ENCODE measurements at regions not wholly inside any gene's neighbourhood (a gene's known extent, or its start where the extent isn't known, plus 50 kb on each side); places are given as distances from the start of the nearest gene placed in this dataset.

DNA sequence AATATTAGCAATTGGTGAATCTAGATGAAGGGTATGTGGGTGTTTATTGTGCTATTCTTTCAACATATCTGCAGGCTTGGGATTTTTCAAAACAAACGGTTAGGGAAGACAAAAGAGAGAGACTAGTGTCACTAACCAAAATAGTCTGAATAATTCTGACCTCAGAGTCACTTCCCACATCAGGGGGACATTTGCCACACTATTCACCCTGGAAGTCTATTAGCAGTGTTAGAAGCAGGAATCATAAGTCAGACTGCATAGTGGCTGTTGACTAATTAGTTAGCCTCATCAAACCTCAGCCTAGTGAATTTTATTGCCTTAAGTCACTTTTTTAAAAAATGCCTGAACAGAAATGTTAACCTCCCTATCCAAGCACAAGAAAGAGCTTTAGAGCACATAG, 169.2 kb upstream of the RGMB start:
- Mint-ChIP-seq H3K27ac (ENCODE audit: unreplicated experiment) (peak overlapping the region; percentile 86), H3K4me1 (ENCODE audit: unreplicated experiment) (peaks cover 34% of the 10 kb centered on the region), H3K9me3 (ENCODE audit: unreplicated experiment) (peaks cover 15% of the 10 kb centered on the region), H3K27me3 (ENCODE audit: unreplicated experiment) (no peaks in the 10 kb centered on the region), H3K36me3 (ENCODE audit: unreplicated experiment) (no peaks in the 10 kb centered on the region), H3K4me3 (ENCODE audit: unreplicated experiment) (no peak overlapping the region)
- no peak for DNase-seq (ENCODE audit: extremely low spot score, unreplicated experiment)
- TF ChIP-seq, protein P1, sequence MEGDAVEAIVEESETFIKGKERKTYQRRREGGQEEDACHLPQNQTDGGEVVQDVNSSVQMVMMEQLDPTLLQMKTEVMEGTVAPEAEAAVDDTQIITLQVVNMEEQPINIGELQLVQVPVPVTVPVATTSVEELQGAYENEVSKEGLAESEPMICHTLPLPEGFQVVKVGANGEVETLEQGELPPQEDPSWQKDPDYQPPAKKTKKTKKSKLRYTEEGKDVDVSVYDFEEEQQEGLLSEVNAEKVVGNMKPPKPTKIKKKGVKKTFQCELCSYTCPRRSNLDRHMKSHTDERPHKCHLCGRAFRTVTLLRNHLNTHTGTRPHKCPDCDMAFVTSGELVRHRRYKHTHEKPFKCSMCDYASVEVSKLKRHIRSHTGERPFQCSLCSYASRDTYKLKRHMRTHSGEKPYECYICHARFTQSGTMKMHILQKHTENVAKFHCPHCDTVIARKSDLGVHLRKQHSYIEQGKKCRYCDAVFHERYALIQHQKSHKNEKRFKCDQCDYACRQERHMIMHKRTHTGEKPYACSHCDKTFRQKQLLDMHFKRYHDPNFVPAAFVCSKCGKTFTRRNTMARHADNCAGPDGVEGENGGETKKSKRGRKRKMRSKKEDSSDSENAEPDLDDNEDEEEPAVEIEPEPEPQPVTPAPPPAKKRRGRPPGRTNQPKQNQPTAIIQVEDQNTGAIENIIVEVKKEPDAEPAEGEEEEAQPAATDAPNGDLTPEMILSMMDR (IDR thresholded peaks at IDR 0.05) = no peak

DNA sequence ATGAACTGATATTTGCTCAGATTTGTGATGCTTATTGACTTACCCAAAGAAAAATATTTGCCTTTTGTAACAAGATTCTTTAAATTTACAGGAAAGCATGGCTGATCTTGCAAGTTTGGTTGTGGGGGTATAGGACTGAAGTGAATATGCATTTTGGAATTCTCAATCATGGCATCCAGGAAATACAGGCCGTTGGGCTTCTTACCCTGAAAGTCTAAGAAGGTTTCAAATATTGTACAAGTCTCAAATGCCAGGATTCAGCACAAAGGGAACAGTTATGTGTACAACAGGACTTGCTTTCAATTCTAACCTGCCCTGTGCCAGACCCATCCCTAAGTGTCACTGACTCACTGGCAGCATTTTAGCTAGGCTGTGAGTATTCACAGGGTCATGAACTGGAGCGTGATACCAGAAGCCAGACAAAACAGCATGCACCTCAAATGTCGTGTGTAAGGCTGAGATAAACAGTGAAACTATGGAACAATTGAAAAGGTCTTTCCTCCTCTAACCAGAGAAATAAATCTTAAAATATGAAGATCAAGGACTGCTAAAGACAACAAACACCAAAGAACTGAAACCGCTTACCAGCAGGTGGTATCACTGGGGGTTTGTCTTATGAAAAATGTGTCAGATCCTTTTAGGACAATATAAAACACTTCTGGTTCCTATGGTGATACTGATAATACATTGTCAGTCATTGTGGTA, 168.6 kb upstream of the RGMB start:
- H3K27me3 Mint-ChIP-seq (ENCODE audit: unreplicated experiment) = no peaks in the 10 kb centered on the region
- no peak overlapping the region for H3K4me3 Mint-ChIP-seq (ENCODE audit: unreplicated experiment)
- TF ChIP-seq, protein P1 (IDR thresholded peaks at IDR 0.05) = no peak
- DNase-seq (ENCODE audit: extremely low spot score, unreplicated experiment) = no peak
- H3K27ac Mint-ChIP-seq (ENCODE audit: unreplicated experiment) = peak overlapping the region; percentile 86
- H3K36me3 Mint-ChIP-seq (ENCODE audit: unreplicated experiment) = no peaks in the 10 kb centered on the region
- peaks cover 34% of the 10 kb centered on the region for H3K4me1 Mint-ChIP-seq (ENCODE audit: unreplicated experiment)
- peaks cover 13% of the 10 kb centered on the region for H3K9me3 Mint-ChIP-seq (ENCODE audit: unreplicated experiment)

DNA sequence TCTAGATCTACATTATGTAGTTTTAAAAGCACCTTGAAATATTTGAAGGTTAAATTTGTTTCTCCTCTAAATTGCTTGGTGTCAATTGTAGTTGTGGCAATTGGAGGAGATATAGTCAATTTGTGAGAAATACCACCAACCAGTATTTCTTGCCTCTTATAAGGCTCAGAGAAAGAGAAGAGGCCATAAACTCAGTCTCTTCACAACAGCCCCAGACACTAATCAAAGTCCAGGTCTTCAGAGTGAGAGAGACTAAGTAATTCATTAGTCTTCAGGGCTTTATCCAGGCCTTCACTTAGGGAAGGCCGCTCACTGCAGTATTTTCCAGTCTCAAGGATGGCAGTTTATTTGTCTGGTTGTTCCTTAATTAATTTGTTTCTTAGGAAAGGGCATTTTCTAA, 168.0 kb upstream of the RGMB start:
- Mint-ChIP-seq H3K27me3 (ENCODE audit: unreplicated experiment) (no peaks in the 10 kb centered on the region), H3K27ac (ENCODE audit: unreplicated experiment) (peak overlapping the region; percentile 86), H3K4me1 (ENCODE audit: unreplicated experiment) (peaks cover 34% of the 10 kb centered on the region), H3K4me3 (ENCODE audit: unreplicated experiment) (no peak overlapping the region), H3K36me3 (ENCODE audit: unreplicated experiment) (no peaks in the 10 kb centered on the region), H3K9me3 (ENCODE audit: unreplicated experiment) (peaks cover 9% of the 10 kb centered on the region)
- DNase-seq (ENCODE audit: extremely low spot score, unreplicated experiment) = no peak
- TF ChIP-seq, protein P1 (IDR thresholded peaks at IDR 0.05) = no peak

DNA sequence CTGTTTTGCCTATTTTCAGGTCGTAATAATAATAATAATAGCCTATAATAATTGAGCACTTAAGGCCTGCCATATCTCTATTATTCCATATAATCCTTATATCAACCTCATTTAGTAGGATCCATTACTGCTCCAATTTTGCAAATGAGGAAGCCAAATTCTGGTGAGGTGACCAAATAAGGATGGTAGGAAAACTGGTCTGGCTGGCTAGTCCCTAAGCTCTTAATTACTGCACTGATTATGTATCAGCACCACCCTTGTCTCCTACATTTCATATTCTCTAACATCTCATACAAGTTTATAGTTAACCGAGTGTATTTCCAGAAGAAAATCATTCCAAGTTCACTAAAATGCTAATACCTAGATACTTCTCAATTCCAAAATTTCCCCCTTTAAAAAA, 166.5 kb upstream of the RGMB start:
- Mint-ChIP-seq H3K4me3 (ENCODE audit: unreplicated experiment) (no peak overlapping the region), H3K27me3 (ENCODE audit: unreplicated experiment) (no peaks in the 10 kb centered on the region), H3K4me1 (ENCODE audit: unreplicated experiment) (peaks cover 33% of the 10 kb centered on the region), H3K36me3 (ENCODE audit: unreplicated experiment) (no peaks in the 10 kb centered on the region), H3K9me3 (ENCODE audit: unreplicated experiment) (peaks cover 6% of the 10 kb centered on the region), H3K27ac (ENCODE audit: unreplicated experiment) (no peak overlapping the region)
- no peak for DNase-seq (ENCODE audit: extremely low spot score, unreplicated experiment)
- TF ChIP-seq, protein P1 (IDR thresholded peaks at IDR 0.05) = no peak

DNA sequence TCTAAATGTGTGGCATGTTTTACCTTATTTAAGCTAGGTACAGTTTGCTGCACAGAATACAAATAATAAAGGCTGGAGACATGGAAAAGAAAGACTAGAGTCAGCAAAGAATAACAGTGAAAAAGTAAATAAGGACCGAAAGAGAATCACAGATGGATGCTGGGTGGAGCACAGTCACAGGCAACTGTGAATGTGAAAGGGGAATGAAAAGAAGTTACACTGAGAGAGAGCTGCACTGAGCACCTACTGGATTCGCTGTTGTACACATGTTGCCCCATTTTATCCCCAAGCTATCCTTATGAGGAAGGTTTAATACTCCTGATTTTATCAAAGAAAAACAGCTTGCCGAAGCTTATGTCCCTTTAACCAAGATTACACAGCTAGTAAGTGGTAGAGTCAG, 165.4 kb upstream of the RGMB start:
- H3K4me1 Mint-ChIP-seq (ENCODE audit: unreplicated experiment) = peaks cover 25% of the 10 kb centered on the region
- no peaks in the 10 kb centered on the region for H3K27me3 Mint-ChIP-seq (ENCODE audit: unreplicated experiment)
- TF ChIP-seq, protein P1 (IDR thresholded peaks at IDR 0.05) = no peak

More for the DNA sequence above, 165.4 kb upstream of the RGMB start:
- no peak for DNase-seq (ENCODE audit: extremely low spot score, unreplicated experiment)
- no peak overlapping the region for H3K4me3 Mint-ChIP-seq (ENCODE audit: unreplicated experiment)
- no peak overlapping the region for H3K27ac Mint-ChIP-seq (ENCODE audit: unreplicated experiment)
- no peaks in the 10 kb centered on the region for H3K9me3 Mint-ChIP-seq (ENCODE audit: unreplicated experiment)
- H3K36me3 Mint-ChIP-seq (ENCODE audit: unreplicated experiment) = no peaks in the 10 kb centered on the region

Data from osteocyte (in vitro differentiated cells).